ENCODE measurements at regions not wholly inside any gene's neighbourhood (a gene's known extent, or its start where the extent isn't known, plus 50 kb on each side); places are given as distances from the start of the nearest gene placed in this dataset.

GRCh38 chr1:39134768-39135333 is 69.6 kb upstream of the MACF1 start:
- no peak for DNase-seq (ENCODE audit: low read depth in 1 of 2, low spot score in 1 of 2)

- DNase-seq (ENCODE audit: low read depth in 1 of 2, low spot score in 1 of 2), result no peak
These were observed 67.9 kb upstream of the MACF1 start for GRCh38 chr1:39136638-39137037.

GRCh38 chr1:39139723-39140360 is 64.7 kb upstream of the MACF1 start:
- DNase-seq (ENCODE audit: low read depth in 1 of 2, low spot score in 1 of 2), result no peak

GRCh38 chr1:39141925-39142324 is 62.6 kb upstream of the MACF1 start:
- no peak for DNase-seq (ENCODE audit: low read depth in 1 of 2, low spot score in 1 of 2)

- no peak for DNase-seq (ENCODE audit: low read depth in 1 of 2, low spot score in 1 of 2)
These were observed 62.0 kb upstream of the MACF1 start for GRCh38 chr1:39142401-39143060.

- DNase-seq (ENCODE audit: low read depth in 1 of 2, low spot score in 1 of 2), result no peak
These were observed 59.6 kb upstream of the MACF1 start for GRCh38 chr1:39144924-39145323.

GRCh38 chr1:39145331-39145965 is 59.0 kb upstream of the MACF1 start:
- DNase-seq (ENCODE audit: low read depth in 1 of 2, low spot score in 1 of 2), result no peak

- DNase-seq (ENCODE audit: low read depth in 1 of 2, low spot score in 1 of 2), result no peak
These were observed 57.8 kb upstream of the MACF1 start for GRCh38 chr1:39146681-39147080.

- DNase-seq (ENCODE audit: low read depth in 1 of 2, low spot score in 1 of 2), result no peak
These were observed 57.1 kb upstream of the MACF1 start for GRCh38 chr1:39147099-39148025.

GRCh38 chr1:39148942-39149341 is 55.6 kb upstream of the MACF1 start:
- no peak for DNase-seq (ENCODE audit: low read depth in 1 of 2, low spot score in 1 of 2)

GRCh38 chr1:39149509-39149908 is 55.0 kb upstream of the MACF1 start:
- DNase-seq (ENCODE audit: low read depth in 1 of 2, low spot score in 1 of 2), result no peak

- DNase-seq (ENCODE audit: low read depth in 1 of 2, low spot score in 1 of 2), result no peak
These were observed 53.7 kb upstream of the MACF1 start for GRCh38 chr1:39150779-39151178.

GRCh38 chr1:39151267-39151666 is 53.2 kb upstream of the MACF1 start:
- DNase-seq (ENCODE audit: low read depth in 1 of 2, low spot score in 1 of 2), result no peak

GRCh38 chr1:39152923-39153322 is 51.6 kb upstream of the MACF1 start:
- no peak for DNase-seq (ENCODE audit: low read depth in 1 of 2, low spot score in 1 of 2)

- DNase-seq (ENCODE audit: low read depth in 1 of 2, low spot score in 1 of 2), result no peak
These were observed 50.8 kb upstream of the MACF1 start for GRCh38 chr1:39153684-39154083.

- DNase-seq (ENCODE audit: low read depth in 1 of 2, low spot score in 1 of 2), result no peak
These were observed 49.7 kb upstream of the MACF1 start for GRCh38 chr1:39154553-39155421.
